SU-DHL-6 (cell line): ENCODE measurements at regions not wholly inside any gene's neighbourhood (a gene's known extent, or its start where the extent isn't known, plus 50 kb on each side); places are given as distances from the start of the nearest gene placed in this dataset.

Experiments
- H2AFZ ChIP-seq: fragments of 200-600 bp; sonication (generic); 2 replicates; pipeline ENCODE4 v1.6.1; 2014; ENCODE audit warnings: low read depth, mild to moderate bottlenecking, moderate library complexity, mixed read lengths, antibody characterized with exemption, low read length; ENCODE audit not compliant: severe bottlenecking
- H3F3A ChIP-seq: fragments of 200-600 bp; shearing (Covaris generic); 2 replicates; pipeline ENCODE4 v1.6.0; 2016; ENCODE audit warnings: antibody characterized with exemption, mild to moderate bottlenecking; ENCODE audit not compliant: insufficient read depth
- H3K27ac ChIP-seq: fragments of 200-600 bp; sonication (generic); 2 replicates; pipeline ENCODE4 v1.5.1; 2016; ENCODE audit warnings: low read depth, mild to moderate bottlenecking, low read length, moderate library complexity, mixed read lengths
- H3K27me3 ChIP-seq: fragments of 200-600 bp; sonication (generic), shearing (Covaris generic); 2 replicates; pipeline ENCODE4 v1.6.0; 2014; ENCODE audit warnings: mild to moderate bottlenecking, low read length
- H3K36me3 ChIP-seq: fragments of 200-600 bp; sonication (generic); 2 replicates; pipeline ENCODE4 v1.6.1; 2014; ENCODE audit warnings: mild to moderate bottlenecking, low read length, mixed read lengths
- H3K4me2 ChIP-seq: fragments of 300-600, 200-600 bp; shearing (Covaris generic), sonication (generic); 2 replicates; pipeline ENCODE4 v1.6.0; 2014; ENCODE audit warnings: low read length, low read depth, mild to moderate bottlenecking; ENCODE audit not compliant: poor library complexity, severe bottlenecking
- H3K4me3 ChIP-seq: fragments of 200-600 bp; sonication (generic); 2 replicates; pipeline ENCODE4 v1.5.1; 2014; ENCODE audit warnings: antibody characterized with exemption, low read length, mild to moderate bottlenecking, mixed read lengths; ENCODE audit not compliant: insufficient read depth, poor library complexity, severe bottlenecking
- H3K79me2 ChIP-seq: fragments of 200-600 bp; sonication (generic); 2 replicates; pipeline ENCODE4 v1.6.1; 2014; ENCODE audit warnings: mild to moderate bottlenecking, low read length, moderate library complexity; ENCODE audit not compliant: insufficient read depth
- H3K9ac ChIP-seq: fragments of 200-600 bp; sonication (generic); 2 replicates; pipeline ENCODE4 v1.7.0; 2014; ENCODE audit warnings: mild to moderate bottlenecking, low read length
- H3K9me2 ChIP-seq: fragments of 200-600 bp; sonication (generic); replicated peaks from 2 replicates; pipeline ENCODE4 v1.6.1; 2014; ENCODE audit warnings: low read length; ENCODE audit not compliant: insufficient read depth
- H3K9me3 ChIP-seq: fragments of 200-600 bp; sonication (generic); 2 replicates; pipeline ENCODE4 v1.6.1; 2014; ENCODE audit warnings: low read length, mixed read lengths; ENCODE audit not compliant: insufficient read depth
- H4K20me1 ChIP-seq: fragments of 200-600 bp; sonication (generic); 2 replicates; pipeline ENCODE4 v1.6.1; 2014; ENCODE audit warnings: low read depth, mild to moderate bottlenecking, antibody characterized with exemption, low read length, moderate library complexity, mixed read lengths
- CTCF ChIP-seq: fragments of 200-600 bp; sonication (generic); IDR thresholded peaks from one replicate; pipeline ENCODE4 v1.5.1; 2017; ENCODE audit warnings: antibody characterized with exemption, mild to moderate bottlenecking, low read length, moderate library complexity; ENCODE audit not compliant: insufficient read depth, poor library complexity, severe bottlenecking
- EZH2phosphoT487 ChIP-seq: fragments of 200-600 bp; sonication (generic), shearing (Covaris generic); conservative IDR thresholded peaks from 2 replicates; pipeline ENCODE4 v1.6.1; 2018; ENCODE audit warnings: mild to moderate bottlenecking, antibody characterized with exemption, low read length, moderate library complexity, mixed read lengths

GRCh38 chr4:62523256-62523655 lies 1323.1 kb downstream of the ADGRL3 start:
- no peaks in the 10 kb centered on the region for H4K20me1 ChIP-seq
- no peaks in the 10 kb centered on the region for H3K27me3 ChIP-seq
- no peak overlapping the region for H2AFZ ChIP-seq
- H3K9me2 ChIP-seq, result no peaks in the 10 kb centered on the region
- H3K4me2 ChIP-seq, result no peak overlapping the region
- H3K9ac ChIP-seq, result no peak overlapping the region
- no peaks in the 10 kb centered on the region for H3K36me3 ChIP-seq
- no peaks in the 10 kb centered on the region for H3K79me2 ChIP-seq
- H3K9me3 ChIP-seq, result no peaks in the 10 kb centered on the region
- TF ChIP-seq EZH2phosphoT487, result no peak
- no peak for TF ChIP-seq CTCF
- no peak overlapping the region for H3K4me3 ChIP-seq
- no peaks in the 10 kb centered on the region for H3F3A ChIP-seq
- no peak overlapping the region for H3K27ac ChIP-seq

DNA sequence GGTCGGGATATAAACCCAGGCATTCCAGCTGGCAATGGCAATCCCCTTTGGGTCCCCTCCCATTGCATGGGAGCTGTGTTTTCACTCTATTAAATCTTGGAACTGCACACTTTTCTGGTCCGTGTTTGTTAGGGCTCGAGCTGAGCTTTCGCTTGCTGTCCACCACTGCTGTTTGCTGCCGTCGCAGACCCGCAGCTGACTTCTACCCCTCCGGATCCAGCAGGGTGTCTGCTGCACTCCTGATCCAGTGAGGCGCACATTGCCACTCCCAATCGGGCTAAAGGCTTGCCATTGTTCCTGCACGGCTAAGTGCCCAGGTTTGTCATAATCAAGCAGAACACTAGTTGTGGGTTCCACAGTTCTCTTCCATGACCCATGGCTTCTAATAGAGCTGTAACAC lies 1322.1 kb downstream of the ADGRL3 start:
- H3K36me3 ChIP-seq, result no peaks in the 10 kb centered on the region
- H4K20me1 ChIP-seq, result no peaks in the 10 kb centered on the region
- no peak overlapping the region for H3K4me2 ChIP-seq
- H3K9ac ChIP-seq, result no peak overlapping the region
- H3K4me3 ChIP-seq, result no peak overlapping the region
- H3K27ac ChIP-seq, result no peak overlapping the region
- H3K79me2 ChIP-seq, result no peaks in the 10 kb centered on the region
- H3K9me2 ChIP-seq, result no peaks in the 10 kb centered on the region
- no peaks in the 10 kb centered on the region for H3K27me3 ChIP-seq
- TF ChIP-seq CTCF (no peak), EZH2phosphoT487 (no peak)
- H3K9me3 ChIP-seq, result no peaks in the 10 kb centered on the region
- no peak overlapping the region for H2AFZ ChIP-seq
- H3F3A ChIP-seq, result no peaks in the 10 kb centered on the region

DNA sequence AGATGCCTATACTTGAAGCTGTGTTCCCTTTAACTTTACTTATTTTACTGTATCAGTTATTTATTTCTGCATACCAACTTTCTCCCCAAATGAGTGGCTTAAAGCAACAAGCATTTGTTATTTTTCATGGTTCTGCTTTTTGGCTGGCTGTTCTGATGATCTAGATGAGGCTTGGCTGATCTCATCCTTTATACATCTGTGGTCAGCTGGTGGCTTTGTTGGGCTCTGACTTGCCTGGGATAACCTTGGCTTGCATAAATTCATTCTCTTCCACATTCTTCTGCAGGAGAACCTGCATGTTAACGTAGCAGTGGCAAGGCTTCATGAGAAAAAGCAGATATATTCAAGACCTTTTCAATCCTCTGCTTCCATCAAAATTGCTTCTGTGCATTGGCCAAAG lies 1317.6 kb downstream of the ADGRL3 start:
- no peaks in the 10 kb centered on the region for H3F3A ChIP-seq
- TF ChIP-seq EZH2phosphoT487 (no peak), CTCF (no peak)

More for the DNA sequence above, 1317.6 kb downstream of the ADGRL3 start:
- no peaks in the 10 kb centered on the region for H3K9me3 ChIP-seq
- H4K20me1 ChIP-seq, result no peaks in the 10 kb centered on the region
- no peaks in the 10 kb centered on the region for H3K9me2 ChIP-seq
- no peak overlapping the region for H3K9ac ChIP-seq
- H3K27ac ChIP-seq, result no peak overlapping the region
- H3K4me2 ChIP-seq, result no peak overlapping the region
- no peaks in the 10 kb centered on the region for H3K79me2 ChIP-seq
- H2AFZ ChIP-seq, result no peak overlapping the region
- H3K36me3 ChIP-seq, result no peaks in the 10 kb centered on the region
- H3K4me3 ChIP-seq, result no peak overlapping the region
- H3K27me3 ChIP-seq, result no peaks in the 10 kb centered on the region
